HUES6 (cell line): ENCODE measurements at regions not wholly inside any gene's neighbourhood (a gene's known extent, or its start where the extent isn't known, plus 50 kb on each side); places are given as distances from the start of the nearest gene placed in this dataset.

ENCODE experiments used
- H3K27ac ChIP-seq: 2 replicates; pipeline ENCODE4 v1.7.0; 2013; ENCODE audit warnings: low read depth, mild to moderate bottlenecking, low read length, inconsistent platforms
- H3K27me3 ChIP-seq: 2 replicates; pipeline ENCODE4 v1.6.1; 2013; ENCODE audit warnings: low read length; ENCODE audit not compliant: control insufficient read depth, insufficient read depth
- H3K36me3 ChIP-seq: 2 replicates; pipeline ENCODE4 v1.6.1; 2013; ENCODE audit warnings: low read length; ENCODE audit not compliant: control insufficient read depth, insufficient read depth
- H3K4me1 ChIP-seq: 2 replicates; pipeline ENCODE4 v1.6.1; 2013; ENCODE audit warnings: low read length; ENCODE audit not compliant: control insufficient read depth, insufficient read depth
- H3K4me3 ChIP-seq: 2 replicates; pipeline ENCODE4 v1.5.1; 2013; ENCODE audit warnings: low read depth, low read length
- H3K9ac ChIP-seq: one replicate; pipeline ENCODE4 v1.6.1; 2013; ENCODE audit warnings: mild to moderate bottlenecking, low read length
- H3K9me3 ChIP-seq: 2 replicates; pipeline ENCODE4 v1.6.1; 2013; ENCODE audit warnings: low read depth, low read length; ENCODE audit not compliant: control insufficient read depth, insufficient read depth

DNA sequence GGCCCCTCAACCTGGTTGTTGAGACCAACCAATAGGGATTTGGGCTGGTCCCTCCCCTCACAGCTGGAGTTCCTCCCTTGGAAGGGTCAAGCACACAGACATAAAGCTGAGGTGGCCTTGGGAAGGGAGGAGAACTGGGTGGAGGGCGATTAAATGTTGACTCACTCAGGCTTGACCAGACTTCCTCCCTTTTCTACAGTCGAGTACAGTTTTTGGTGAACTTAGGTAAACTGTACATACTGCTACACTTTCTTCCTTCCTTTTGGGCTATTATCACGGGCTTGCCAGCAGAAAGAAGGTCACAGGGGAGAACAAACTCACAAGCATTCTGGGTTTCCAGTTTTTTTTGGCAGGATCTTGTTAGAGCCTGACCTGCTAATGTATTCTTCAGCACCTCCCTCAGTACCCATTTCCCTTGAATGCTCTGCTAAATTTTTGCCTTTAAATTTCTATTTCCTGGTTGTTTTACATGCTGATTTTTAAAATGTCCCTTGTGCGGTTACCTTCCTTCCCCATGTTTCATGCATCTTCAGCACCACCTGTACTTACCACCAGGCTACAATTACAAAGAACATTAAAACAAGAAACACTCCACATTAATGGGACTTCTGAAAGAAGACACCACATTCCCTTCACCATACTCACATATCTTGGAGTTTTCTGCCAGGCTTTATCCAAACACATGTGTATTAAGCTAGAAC, 135.2 kb upstream of the RASGEF1B start:
- Histone ChIP-seq H3K4me1 (peaks cover 26% of the 10 kb centered on the region; the same call in 1 of the 2 replicates), H3K27ac (no peak overlapping the region), H3K9ac (no peak overlapping the region), H3K4me3 (no peak overlapping the region), H3K27me3 (no peaks in the 10 kb centered on the region), H3K9me3 (peaks cover 2% of the 10 kb centered on the region; the same call in 1 of the 2 replicates), H3K36me3 (no peaks in the 10 kb centered on the region)

GRCh38 chr4:81606166-81606565, 134.5 kb upstream of the RASGEF1B start:
- Histone ChIP-seq H3K9me3 (peaks cover 2% of the 10 kb centered on the region; the same call in 1 of the 2 replicates), H3K4me1 (peaks cover 29% of the 10 kb centered on the region; the same call in 1 of the 2 replicates), H3K27me3 (no peaks in the 10 kb centered on the region), H3K27ac (no peak overlapping the region), H3K4me3 (no peak overlapping the region), H3K36me3 (no peaks in the 10 kb centered on the region), H3K9ac (no peak overlapping the region)

- H3K36me3 ChIP-seq: no peaks in the 10 kb centered on the region
- H3K9ac ChIP-seq: no peak overlapping the region
- no peak overlapping the region for H3K27ac ChIP-seq
- H3K9me3 ChIP-seq: peaks cover 2% of the 10 kb centered on the region; the same call in 1 of the 2 replicates
- H3K4me3 ChIP-seq: no peak overlapping the region
- H3K27me3 ChIP-seq: no peaks in the 10 kb centered on the region
- H3K4me1 ChIP-seq: peaks cover 37% of the 10 kb centered on the region
Measured at GRCh38 chr4:81605271-81605670, 133.6 kb upstream of the RASGEF1B start.

DNA sequence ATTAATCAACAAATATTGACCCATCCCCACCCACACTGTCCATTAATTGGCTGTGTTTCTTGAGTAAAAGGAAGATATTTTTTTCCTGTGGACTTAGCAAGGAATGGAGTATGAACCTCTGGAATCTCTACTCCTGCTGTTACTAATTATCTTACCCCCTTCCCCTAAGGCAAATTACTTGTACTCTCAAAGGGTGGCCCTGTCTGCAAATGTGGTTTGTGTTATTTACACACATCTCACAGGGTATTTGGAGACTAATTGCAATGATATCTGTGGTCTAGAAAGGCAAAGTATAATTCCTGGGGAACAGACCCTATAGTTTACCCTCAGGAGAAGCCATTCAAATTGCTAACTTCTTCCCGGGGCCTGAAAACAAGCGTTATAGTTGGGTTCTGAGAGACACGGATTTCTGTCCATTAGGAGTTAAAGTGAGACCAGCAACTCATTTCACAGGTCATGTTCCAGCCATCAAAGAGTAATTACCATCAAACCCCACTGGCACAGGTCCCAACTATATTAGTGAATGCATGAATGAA, 133.0 kb upstream of the RASGEF1B start:
- H3K27ac ChIP-seq: no peak overlapping the region
- H3K4me3 ChIP-seq: no peak overlapping the region
- peaks cover 42% of the 10 kb centered on the region for H3K4me1 ChIP-seq
- H3K36me3 ChIP-seq: no peaks in the 10 kb centered on the region
- no peaks in the 10 kb centered on the region for H3K27me3 ChIP-seq
- H3K9me3 ChIP-seq: peaks cover 2% of the 10 kb centered on the region; the same call in 1 of the 2 replicates
- H3K9ac ChIP-seq: no peak overlapping the region

GRCh38 chr4:81602854-81603253, 131.1 kb upstream of the RASGEF1B start:
- Histone ChIP-seq H3K9me3 (peaks cover 2% of the 10 kb centered on the region; the same call in 1 of the 2 replicates), H3K9ac (no peak overlapping the region), H3K4me1 (peaks cover 46% of the 10 kb centered on the region), H3K36me3 (no peaks in the 10 kb centered on the region), H3K27me3 (no peaks in the 10 kb centered on the region), H3K27ac (no peak overlapping the region), H3K4me3 (no peak overlapping the region)

DNA sequence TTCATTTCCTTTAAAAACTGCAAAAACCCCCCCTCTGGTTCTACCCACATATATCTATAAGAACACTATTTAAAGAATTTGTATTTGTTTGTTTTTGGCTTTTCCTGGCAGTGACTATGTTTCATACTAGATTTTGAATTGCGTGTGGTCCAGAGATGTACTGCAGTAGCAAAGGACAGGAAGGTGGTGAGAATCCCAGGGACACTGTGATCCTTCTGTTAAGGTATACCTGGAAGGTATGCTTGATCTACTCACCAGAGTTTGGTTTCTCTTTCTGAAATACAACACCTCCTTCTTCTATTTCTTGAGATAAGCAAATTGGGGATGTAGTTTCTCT, 129.6 kb upstream of the RASGEF1B start:
- no peaks in the 10 kb centered on the region for H3K27me3 ChIP-seq
- H3K27ac ChIP-seq: no peak overlapping the region
- no peaks in the 10 kb centered on the region for H3K36me3 ChIP-seq
- no peak overlapping the region for H3K9ac ChIP-seq
- H3K4me1 ChIP-seq: peaks cover 36% of the 10 kb centered on the region
- peaks cover 2% of the 10 kb centered on the region; the same call in 1 of the 2 replicates for H3K9me3 ChIP-seq
- H3K4me3 ChIP-seq: no peak overlapping the region

- Histone ChIP-seq H3K4me1 (peaks cover 32% of the 10 kb centered on the region), H3K9me3 (peaks cover 2% of the 10 kb centered on the region; the same call in 1 of the 2 replicates), H3K27ac (no peak overlapping the region), H3K27me3 (no peaks in the 10 kb centered on the region), H3K4me3 (no peak overlapping the region), H3K36me3 (no peaks in the 10 kb centered on the region), H3K9ac (no peak overlapping the region)
Measured at GRCh38 chr4:81600520-81601357, 129.0 kb upstream of the RASGEF1B start.

GRCh38 chr4:81599742-81600380, 128.2 kb upstream of the RASGEF1B start:
- H3K27ac ChIP-seq: no peak overlapping the region
- peaks cover 23% of the 10 kb centered on the region for H3K4me1 ChIP-seq

GRCh38 chr4:81595798-81596610, 124.3 kb upstream of the RASGEF1B start:
- Histone ChIP-seq H3K4me1 (peaks cover 15% of the 10 kb centered on the region), H3K4me3 (no peak overlapping the region), H3K27me3 (no peaks in the 10 kb centered on the region), H3K9me3 (no peaks in the 10 kb centered on the region), H3K9ac (no peak overlapping the region), H3K27ac (no peak overlapping the region), H3K36me3 (no peaks in the 10 kb centered on the region)

More at GRCh38 chr4:81599742-81600380, 128.2 kb upstream of the RASGEF1B start:
- Histone ChIP-seq H3K4me3 (no peak overlapping the region), H3K36me3 (no peaks in the 10 kb centered on the region), H3K9me3 (peaks cover 2% of the 10 kb centered on the region; the same call in 1 of the 2 replicates), H3K27me3 (no peaks in the 10 kb centered on the region), H3K9ac (no peak overlapping the region)

- H3K9ac ChIP-seq: no peak overlapping the region
- no peaks in the 10 kb centered on the region for H3K27me3 ChIP-seq
- H3K4me3 ChIP-seq: no peak overlapping the region
- no peaks in the 10 kb centered on the region for H3K9me3 ChIP-seq
- H3K27ac ChIP-seq: no peak overlapping the region
- H3K4me1 ChIP-seq: peaks cover 9% of the 10 kb centered on the region
- H3K36me3 ChIP-seq: no peaks in the 10 kb centered on the region
Measured at GRCh38 chr4:81595287-81595686, 123.6 kb upstream of the RASGEF1B start.
